HFFc6 (cell line): ENCODE measurements at regions not wholly inside any gene's neighbourhood (a gene's known extent, or its start where the extent isn't known, plus 50 kb on each side); places are given as distances from the start of the nearest gene placed in this dataset.

Experiments
- DNase-seq: peaks from one replicate; pipeline ENCODE4 v3.0.0-alpha.2; 2018
- H3K27ac Mint-ChIP-seq: 2 replicates; pipeline ENCODE4 v1.8.0; 2020; ENCODE audit warnings: mild to moderate bottlenecking, mixed read lengths
- H3K27me3 Mint-ChIP-seq: 2 replicates; pipeline ENCODE4 v1.8.0; 2021; ENCODE audit warnings: mild to moderate bottlenecking, moderate library complexity, mixed read lengths; ENCODE audit not compliant: insufficient read depth
- H3K36me3 Mint-ChIP-seq: 2 replicates; pipeline ENCODE4 v1.8.0; 2021; ENCODE audit warnings: low read depth, mixed read lengths
- H3K4me1 Mint-ChIP-seq: 2 replicates; pipeline ENCODE4 v1.8.0; 2020; ENCODE audit warnings: low read depth, mixed read lengths
- H3K4me3 Mint-ChIP-seq: 2 replicates; pipeline ENCODE4 v1.8.0; 2020; ENCODE audit warnings: mild to moderate bottlenecking, moderate library complexity, mixed read lengths
- H3K9me3 Mint-ChIP-seq: 2 replicates; pipeline ENCODE4 v1.8.0; 2020; ENCODE audit warnings: mild to moderate bottlenecking, mixed read lengths
- CTCF ChIP-seq: fragments of 200-600 bp; sonication (generic); IDR thresholded peaks from 2 replicates; pipeline ENCODE4 v1.5.0; 2021; ENCODE audit warnings: antibody characterized with exemption, mild to moderate bottlenecking

- H3K4me1 Mint-ChIP-seq = no peaks in the 10 kb centered on the region
- peaks cover 15% of the 10 kb centered on the region for H3K9me3 Mint-ChIP-seq
- DNase-seq = no peak
- no peak overlapping the region for H3K4me3 Mint-ChIP-seq
- H3K27me3 Mint-ChIP-seq = no peaks in the 10 kb centered on the region
- no peaks in the 10 kb centered on the region for H3K36me3 Mint-ChIP-seq
- no peak for TF ChIP-seq CTCF
- no peak overlapping the region for H3K27ac Mint-ChIP-seq
These were observed 178.2 kb downstream of the TDRD15 start for GRCh38 chr2:21301871-21302455.

- no peak for TF ChIP-seq CTCF
- Mint-ChIP-seq H3K27ac (no peak overlapping the region), H3K4me3 (no peak overlapping the region), H3K27me3 (no peaks in the 10 kb centered on the region), H3K4me1 (no peaks in the 10 kb centered on the region), H3K36me3 (no peaks in the 10 kb centered on the region), H3K9me3 (peaks cover 10% of the 10 kb centered on the region; the same call in 1 of the 2 replicates)
- no peak for DNase-seq
These were observed 180.1 kb downstream of the TDRD15 start for GRCh38 chr2:21303876-21304275.

GRCh38 chr2:21305581-21305980, 181.8 kb downstream of the TDRD15 start:
- Mint-ChIP-seq H3K4me3 (no peak overlapping the region), H3K27me3 (no peaks in the 10 kb centered on the region), H3K36me3 (no peaks in the 10 kb centered on the region), H3K27ac (no peak overlapping the region), H3K9me3 (peaks cover 4% of the 10 kb centered on the region; the same call in 1 of the 2 replicates), H3K4me1 (no peaks in the 10 kb centered on the region)
- no peak for TF ChIP-seq CTCF
- DNase-seq = no peak

GRCh38 chr2:21306235-21306634, 182.5 kb downstream of the TDRD15 start:
- H3K9me3 Mint-ChIP-seq = peaks cover under 1% of the 10 kb centered on the region; the same call in 1 of the 2 replicates
- no peaks in the 10 kb centered on the region for H3K4me1 Mint-ChIP-seq
- H3K27ac Mint-ChIP-seq = no peak overlapping the region
- no peaks in the 10 kb centered on the region for H3K36me3 Mint-ChIP-seq
- TF ChIP-seq CTCF = no peak
- no peaks in the 10 kb centered on the region for H3K27me3 Mint-ChIP-seq
- H3K4me3 Mint-ChIP-seq = no peak overlapping the region
- DNase-seq = no peak

- Mint-ChIP-seq H3K27ac (no peak overlapping the region), H3K36me3 (no peaks in the 10 kb centered on the region), H3K4me1 (no peaks in the 10 kb centered on the region), H3K27me3 (no peaks in the 10 kb centered on the region), H3K9me3 (peaks cover 8% of the 10 kb centered on the region; the same call in 1 of the 2 replicates), H3K4me3 (no peak overlapping the region)
- no peak for DNase-seq
- TF ChIP-seq CTCF = no peak
These were observed 183.3 kb downstream of the TDRD15 start for GRCh38 chr2:21307037-21307436.

GRCh38 chr2:21310493-21310892, 186.7 kb downstream of the TDRD15 start:
- peaks cover 27% of the 10 kb centered on the region for H3K9me3 Mint-ChIP-seq
- H3K27ac Mint-ChIP-seq = no peak overlapping the region
- no peak for DNase-seq
- H3K36me3 Mint-ChIP-seq = no peaks in the 10 kb centered on the region
- H3K4me3 Mint-ChIP-seq = no peak overlapping the region
- H3K4me1 Mint-ChIP-seq = no peaks in the 10 kb centered on the region
- no peak for TF ChIP-seq CTCF
- no peaks in the 10 kb centered on the region for H3K27me3 Mint-ChIP-seq
